Omental fat pad (tissue), 3 donors: ENCODE measurements at regions not wholly inside any gene's neighbourhood (a gene's known extent, or its start where the extent isn't known, plus 50 kb on each side); places are given as distances from the start of the nearest gene placed in this dataset.

Experiments
- ATAC-seq: fragments of 150-250 bp; one replicate; pipeline ENCODE4 v1.9.1; 2016; ENCODE audit warnings: mild to moderate bottlenecking, moderate library complexity; ENCODE audit not compliant: low FRiP score
- DNase-seq: peaks from one replicate; pipeline ENCODE4 v3.0.0-alpha.2; 2019; ENCODE audit warnings: low spot score
- CTCF ChIP-seq, 3 donors: fragments of 450-650 bp; IDR thresholded peaks; one replicate each; pipeline ENCODE4 v1.5.1; 2016 to 2017; ENCODE audit warnings: antibody characterized with exemption in 3 of 3, mild to moderate bottlenecking in 3 of 3, moderate library complexity in 2 of 3

- DNase-seq (no peak), ATAC-seq (no peak)
- TF ChIP-seq CTCF (IDR thresholded peaks at IDR 0.05): no peak
Measured at GRCh38 chr13:89977203-89977602, 1370.3 kb upstream of the MIR17HG start.

- ATAC-seq (no peak), DNase-seq (no peak)
- no peak for TF ChIP-seq CTCF (IDR thresholded peaks at IDR 0.05)
Measured at GRCh38 chr13:89980896-89981295, 1366.6 kb upstream of the MIR17HG start.

GRCh38 chr13:89982407-89983095 is 1364.9 kb upstream of the MIR17HG start:
- no peak for TF ChIP-seq CTCF (IDR thresholded peaks at IDR 0.05)
- peak; percentile 71 for ATAC-seq
- DNase-seq: no peak

GRCh38 chr13:89988206-89988605 is 1359.3 kb upstream of the MIR17HG start:
- ATAC-seq (no peak), DNase-seq (no peak)
- no peak for TF ChIP-seq CTCF (IDR thresholded peaks at IDR 0.05)

GRCh38 chr13:90003566-90003965 is 1343.9 kb upstream of the MIR17HG start:
- ATAC-seq (no peak), DNase-seq (no peak)
- no peak for TF ChIP-seq CTCF (IDR thresholded peaks at IDR 0.05)

- ATAC-seq (no peak), DNase-seq (no peak)
- no peak for TF ChIP-seq CTCF (IDR thresholded peaks at IDR 0.05)
Measured at GRCh38 chr13:90008707-90009149, 1338.8 kb upstream of the MIR17HG start.

GRCh38 chr13:90014038-90014437 is 1333.4 kb upstream of the MIR17HG start:
- TF ChIP-seq CTCF (IDR thresholded peaks at IDR 0.05): no peak
- ATAC-seq (no peak), DNase-seq (no peak)
